Activated T-helper 1 cell treated with anti-CD3 and anti-CD28 coated beads, Interleukin-12 subunit alpha, Interleukin-12 subunit beta, Interleukin-2, Interleukin-4 antibody, amounts not matched to agents 30 ng/mL and 10 ng/mL and 1 ng/mL, durations not matched to agents 14 hours and 24 hours and 36 hours (primary cell): ENCODE measurements at regions not wholly inside any gene's neighbourhood (a gene's known extent, or its start where the extent isn't known, plus 50 kb on each side); places are given as distances from the start of the nearest gene placed in this dataset.
"Not testable (repeated sequence)": the region's sequence is repeated elsewhere in the genome, so short reads cannot be mapped to it uniquely, and the experiment has no call there.

Experiments
- DNase-seq: peaks from one replicate; pipeline ENCODE4 v3.0.0; 2021; ENCODE audit warnings: low spot score
- H3K27ac Mint-ChIP-seq: one replicate; pipeline ENCODE4 v1.8.0; 2021; ENCODE audit warnings: mild to moderate bottlenecking, mixed read lengths
- H3K27me3 Mint-ChIP-seq: one replicate; pipeline ENCODE4 v1.8.0; 2022; ENCODE audit warnings: mild to moderate bottlenecking, moderate library complexity, mixed read lengths; ENCODE audit not compliant: insufficient read depth
- H3K36me3 Mint-ChIP-seq: one replicate; pipeline ENCODE4 v1.8.0; 2021; ENCODE audit warnings: low read depth, mixed read lengths
- H3K4me1 Mint-ChIP-seq: one replicate; pipeline ENCODE4 v1.8.0; 2021; ENCODE audit warnings: low read depth, mixed read lengths
- H3K4me3 Mint-ChIP-seq: one replicate; pipeline ENCODE4 v1.8.0; 2021; ENCODE audit warnings: mild to moderate bottlenecking, moderate library complexity, mixed read lengths
- H3K9me3 Mint-ChIP-seq: one replicate; pipeline ENCODE4 v1.8.0; 2021; ENCODE audit warnings: mixed read lengths
- intact Hi-C: fragments of 100-400 bp; cut with micrococcal nuclease; formaldehyde crosslinking; loops from one replicate; pipeline ENCODE4 v1.15.1; 2024

- H3K27ac Mint-ChIP-seq = no peak overlapping the region
- intact Hi-C loops = no loop called here
- DNase-seq = no peak
- H3K36me3 Mint-ChIP-seq = no peaks in the 10 kb centered on the region
- no peaks in the 10 kb centered on the region for H3K9me3 Mint-ChIP-seq
- H3K4me1 Mint-ChIP-seq = no peaks in the 10 kb centered on the region
- H3K4me3 Mint-ChIP-seq = no peak overlapping the region
- no peaks in the 10 kb centered on the region for H3K27me3 Mint-ChIP-seq
Observed at GRCh38 chr11:21969841-21970240, 223.0 kb upstream of the ANO5 start.

DNA sequence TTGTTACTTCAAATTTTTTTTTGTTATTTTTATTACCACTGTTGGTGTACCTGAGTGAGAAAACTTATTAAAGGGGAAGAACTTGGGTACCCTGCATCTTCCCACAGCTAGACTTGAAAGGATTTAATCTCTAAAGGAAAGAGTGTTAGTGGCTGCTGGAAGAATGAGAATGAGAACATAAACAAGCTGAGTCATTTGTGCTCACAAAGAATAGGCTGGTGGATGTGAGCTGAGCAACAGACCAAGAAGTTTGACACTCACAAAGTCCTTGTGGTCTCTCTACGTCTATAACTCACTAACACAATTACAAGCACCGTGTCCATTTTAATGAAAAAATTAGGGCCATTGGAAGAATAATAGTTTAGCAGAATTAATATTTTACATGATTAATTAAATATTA, 217.6 kb upstream of the ANO5 start:
- H3K9me3 Mint-ChIP-seq = peaks cover 3% of the 10 kb centered on the region
- no peak overlapping the region for H3K4me3 Mint-ChIP-seq
- no peak overlapping the region for H3K27ac Mint-ChIP-seq
- H3K4me1 Mint-ChIP-seq = no peaks in the 10 kb centered on the region
- H3K36me3 Mint-ChIP-seq = no peaks in the 10 kb centered on the region
- intact Hi-C loops = loop anchor here (5.0 kb wide), 1 partner anchor 1852 kb away; no protein-coding TSS in a partner anchor
- H3K27me3 Mint-ChIP-seq = no peaks in the 10 kb centered on the region
- DNase-seq = no peak

DNA sequence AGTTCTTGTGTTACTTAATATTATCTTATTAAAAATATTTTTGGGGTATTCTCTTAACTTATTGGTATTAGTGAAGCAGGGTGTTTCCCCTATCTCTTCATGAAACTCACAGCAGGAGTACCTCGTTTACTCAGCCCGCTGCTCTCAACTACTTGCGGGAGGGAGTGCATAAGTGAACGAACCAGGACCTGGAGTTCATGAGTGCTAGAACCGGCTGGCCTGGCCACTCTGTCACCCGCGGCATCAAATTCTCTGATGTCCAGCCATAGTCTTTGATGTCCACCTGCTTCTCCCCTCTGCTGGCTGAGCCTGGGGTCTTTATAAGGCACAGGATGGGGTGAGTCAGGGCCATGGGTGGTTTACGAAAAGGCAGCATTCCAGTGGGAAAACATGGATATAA, 216.7 kb upstream of the ANO5 start:
- intact Hi-C loops = loop anchor here (5.0 kb wide), 1 partner anchor 1851 kb away; no protein-coding TSS in a partner anchor
- no peak overlapping the region for H3K4me3 Mint-ChIP-seq
- H3K4me1 Mint-ChIP-seq = no peaks in the 10 kb centered on the region
- no peaks in the 10 kb centered on the region for H3K27me3 Mint-ChIP-seq
- H3K36me3 Mint-ChIP-seq = no peaks in the 10 kb centered on the region
- DNase-seq = no peak
- peaks cover 3% of the 10 kb centered on the region for H3K9me3 Mint-ChIP-seq
- H3K27ac Mint-ChIP-seq = no peak overlapping the region

DNA sequence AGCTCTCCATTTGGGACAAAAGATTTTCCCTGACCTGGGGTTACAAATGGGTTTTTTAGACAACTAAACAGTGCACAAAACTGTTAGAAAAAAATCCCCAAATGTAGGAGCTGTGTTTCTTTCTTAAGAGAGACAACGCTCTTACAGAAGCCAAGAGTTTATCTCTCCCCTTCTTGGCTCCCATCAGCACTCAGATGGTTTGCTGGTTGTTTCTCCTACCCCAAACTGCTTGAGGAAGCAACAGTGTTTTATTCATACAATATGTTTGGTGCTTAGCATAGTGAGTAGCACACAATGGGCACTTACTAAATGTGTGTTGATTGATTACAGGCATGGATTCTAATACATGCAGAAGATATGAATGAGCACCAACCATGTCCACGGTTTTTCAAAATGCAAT, 209.5 kb upstream of the ANO5 start:
- no peak overlapping the region for H3K27ac Mint-ChIP-seq
- H3K36me3 Mint-ChIP-seq = no peaks in the 10 kb centered on the region
- peaks cover 3% of the 10 kb centered on the region for H3K9me3 Mint-ChIP-seq
- intact Hi-C loops = no loop called here
- no peak for DNase-seq
- no peaks in the 10 kb centered on the region for H3K4me1 Mint-ChIP-seq
- H3K4me3 Mint-ChIP-seq = no peak overlapping the region
- no peaks in the 10 kb centered on the region for H3K27me3 Mint-ChIP-seq

- DNase-seq = no peak
- intact Hi-C loops = no loop called here
- H3K4me1 Mint-ChIP-seq = no peaks in the 10 kb centered on the region
- no peak overlapping the region for H3K27ac Mint-ChIP-seq
- H3K4me3 Mint-ChIP-seq = no peak overlapping the region
- no peaks in the 10 kb centered on the region for H3K9me3 Mint-ChIP-seq
- no peaks in the 10 kb centered on the region for H3K36me3 Mint-ChIP-seq
- no peaks in the 10 kb centered on the region for H3K27me3 Mint-ChIP-seq
Observed at GRCh38 chr11:21986361-21986760, 206.5 kb upstream of the ANO5 start.

GRCh38 chr11:21987261-21987660, 205.6 kb upstream of the ANO5 start:
- H3K36me3 Mint-ChIP-seq = no peaks in the 10 kb centered on the region
- H3K4me3 Mint-ChIP-seq = no peak overlapping the region
- no peak for DNase-seq
- H3K27me3 Mint-ChIP-seq = no peaks in the 10 kb centered on the region
- intact Hi-C loops = no loop called here
- no peaks in the 10 kb centered on the region for H3K4me1 Mint-ChIP-seq
- H3K9me3 Mint-ChIP-seq = no peaks in the 10 kb centered on the region
- no peak overlapping the region for H3K27ac Mint-ChIP-seq

GRCh38 chr11:21988477-21988876, 204.4 kb upstream of the ANO5 start:
- Mint-ChIP-seq H3K4me1 (no peaks in the 10 kb centered on the region), H3K4me3 (no peak overlapping the region), H3K27ac (no peak overlapping the region), H3K9me3 (no peaks in the 10 kb centered on the region), H3K36me3 (no peaks in the 10 kb centered on the region), H3K27me3 (no peaks in the 10 kb centered on the region)
- DNase-seq = no peak
- intact Hi-C loops = no loop called here

- DNase-seq, H3K4me3 Mint-ChIP-seq, H3K27me3 Mint-ChIP-seq, H3K9me3 Mint-ChIP-seq, H3K36me3 Mint-ChIP-seq, H3K4me1 Mint-ChIP-seq, intact Hi-C loops, H3K27ac Mint-ChIP-seq: not testable (repeated sequence)
Observed at GRCh38 chr11:22001803-22002202, 191.1 kb upstream of the ANO5 start.

DNA sequence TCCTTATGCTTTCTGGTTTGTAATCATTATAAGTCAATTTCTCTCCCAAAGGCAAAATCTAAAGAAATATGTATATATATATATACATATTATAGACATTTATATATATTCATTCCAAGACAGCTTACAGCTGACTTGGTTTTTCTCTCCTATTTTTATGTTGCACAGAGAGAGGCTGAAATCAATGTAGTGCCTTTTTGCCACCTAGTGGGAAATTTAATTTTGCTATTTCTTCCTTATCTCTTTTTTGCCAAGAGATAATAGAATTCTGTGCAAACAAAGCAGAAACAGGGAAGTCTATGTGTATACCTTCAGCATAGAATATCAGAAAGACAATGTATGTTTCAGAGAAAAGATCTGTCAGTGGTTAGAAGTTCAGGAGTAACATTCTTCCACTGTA, 186.0 kb upstream of the ANO5 start:
- Mint-ChIP-seq H3K4me3 (no peak overlapping the region), H3K9me3 (no peaks in the 10 kb centered on the region), H3K27ac (no peak overlapping the region), H3K36me3 (no peaks in the 10 kb centered on the region), H3K27me3 (no peaks in the 10 kb centered on the region), H3K4me1 (no peaks in the 10 kb centered on the region)
- no peak for DNase-seq
- intact Hi-C loops = no loop called here

DNA sequence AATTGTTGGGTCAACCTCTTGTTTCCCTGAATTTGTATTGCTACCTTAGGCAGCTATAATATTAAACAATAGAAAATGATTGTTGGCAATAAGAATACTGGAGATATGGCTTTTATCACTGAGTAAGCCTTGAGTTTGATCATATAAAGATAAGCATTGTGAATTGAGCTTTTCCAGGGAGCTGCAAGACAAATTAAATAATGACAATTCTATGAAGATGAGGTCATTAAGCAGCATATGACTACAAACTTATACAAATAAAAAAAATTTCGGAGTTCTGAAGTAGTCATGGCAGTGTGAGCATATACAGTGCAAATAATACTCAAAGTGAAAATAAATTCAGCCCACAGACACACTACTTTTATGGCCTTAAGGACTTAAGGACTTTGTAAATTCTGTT, 161.1 kb upstream of the ANO5 start:
- no peak overlapping the region for H3K27ac Mint-ChIP-seq
- intact Hi-C loops = no loop called here

GRCh38 chr11:22037505-22037904, 155.4 kb upstream of the ANO5 start:
- no peak overlapping the region for H3K27ac Mint-ChIP-seq
- no peak for DNase-seq
- H3K4me3 Mint-ChIP-seq = no peak overlapping the region
- H3K27me3 Mint-ChIP-seq = no peaks in the 10 kb centered on the region
- no peaks in the 10 kb centered on the region for H3K9me3 Mint-ChIP-seq
- H3K4me1 Mint-ChIP-seq = no peaks in the 10 kb centered on the region
- H3K36me3 Mint-ChIP-seq = no peaks in the 10 kb centered on the region
- intact Hi-C loops = no loop called here

More for the DNA sequence above, 161.1 kb upstream of the ANO5 start:
- Mint-ChIP-seq H3K36me3 (no peaks in the 10 kb centered on the region), H3K4me1 (no peaks in the 10 kb centered on the region), H3K27me3 (no peaks in the 10 kb centered on the region), H3K9me3 (peaks cover 15% of the 10 kb centered on the region), H3K4me3 (no peak overlapping the region)
- no peak for DNase-seq

DNA sequence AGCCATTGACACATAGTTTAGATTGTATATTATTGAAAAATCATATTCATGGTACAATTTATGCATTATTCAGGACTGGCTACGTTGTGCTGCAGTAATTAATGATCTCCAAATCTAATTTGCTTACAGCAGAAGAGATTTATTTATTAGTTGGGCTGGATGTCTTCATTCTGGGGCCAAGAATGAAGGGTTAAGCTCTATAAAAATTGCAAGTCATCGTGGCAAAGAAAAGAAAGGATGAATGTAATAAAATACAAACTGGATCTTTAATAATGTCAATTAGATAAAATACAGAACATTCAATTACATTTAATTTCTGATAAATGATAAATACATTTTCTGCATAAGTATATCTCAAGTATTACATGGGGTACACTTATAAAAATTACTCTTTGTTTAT, 151.8 kb upstream of the ANO5 start:
- no peak for DNase-seq
- Mint-ChIP-seq H3K4me1 (no peaks in the 10 kb centered on the region), H3K27ac (no peak overlapping the region), H3K36me3 (no peaks in the 10 kb centered on the region), H3K4me3 (no peak overlapping the region), H3K9me3 (no peaks in the 10 kb centered on the region), H3K27me3 (no peaks in the 10 kb centered on the region)
- intact Hi-C loops = no loop called here

DNA sequence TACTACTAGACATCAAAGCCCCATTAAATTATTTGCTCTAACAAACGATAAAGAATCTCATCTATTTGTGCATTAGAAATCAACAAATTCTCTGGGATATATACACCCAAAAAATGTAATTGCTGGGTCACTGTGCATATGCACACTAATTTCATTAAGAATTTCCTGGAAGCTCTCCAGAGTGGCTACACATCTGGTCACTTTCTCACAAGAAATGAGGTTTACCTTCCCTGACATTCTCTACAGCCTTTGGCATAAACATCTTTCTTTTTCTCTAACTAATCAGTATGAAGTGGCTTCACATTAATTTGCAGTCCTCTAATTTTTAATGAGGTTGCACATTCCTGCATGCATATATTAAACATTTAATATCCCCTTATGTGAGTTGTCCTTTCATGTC, 150.8 kb upstream of the ANO5 start:
- Mint-ChIP-seq H3K27me3 (no peaks in the 10 kb centered on the region), H3K4me1 (no peaks in the 10 kb centered on the region), H3K27ac (no peak overlapping the region), H3K9me3 (peaks cover 3% of the 10 kb centered on the region), H3K4me3 (no peak overlapping the region), H3K36me3 (no peaks in the 10 kb centered on the region)
- intact Hi-C loops = no loop called here
- DNase-seq = no peak

DNA sequence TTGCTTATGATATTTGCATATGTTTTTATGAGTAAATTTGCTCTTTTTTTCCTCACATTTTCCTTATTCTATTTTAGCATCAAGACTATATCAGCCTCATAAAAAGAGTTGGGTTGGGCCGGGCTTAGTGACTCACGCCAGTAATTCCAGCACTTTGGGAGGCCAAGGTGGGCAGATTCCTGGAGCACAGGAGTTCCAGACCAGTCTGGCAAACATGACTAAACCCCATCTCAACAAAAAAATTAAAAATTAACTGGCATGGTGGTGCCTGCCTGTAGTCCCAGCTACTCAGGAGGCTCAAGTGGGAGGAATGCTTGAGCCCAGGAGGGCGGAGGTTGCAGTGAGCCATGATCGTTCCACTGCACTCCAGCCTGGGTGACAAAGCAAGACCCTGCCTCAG, 148.8 kb upstream of the ANO5 start:
- no peaks in the 10 kb centered on the region for H3K27me3 Mint-ChIP-seq
- H3K4me1 Mint-ChIP-seq = no peaks in the 10 kb centered on the region
- peaks cover 3% of the 10 kb centered on the region for H3K9me3 Mint-ChIP-seq
- intact Hi-C loops = no loop called here
- H3K36me3 Mint-ChIP-seq = no peaks in the 10 kb centered on the region
- no peak for DNase-seq
- H3K4me3 Mint-ChIP-seq = no peak overlapping the region
- H3K27ac Mint-ChIP-seq = no peak overlapping the region
